MM.1S (cell line): ENCODE measurements at regions not wholly inside any gene's neighbourhood (a gene's known extent, or its start where the extent isn't known, plus 50 kb on each side); places are given as distances from the start of the nearest gene placed in this dataset.

ENCODE experiments used
- DNase-seq: peaks from one replicate; pipeline ENCODE4 v3.0.0-alpha.2; 2015
- H2AFZ ChIP-seq: fragments of 300-600 bp; sonication (generic); 2 replicates; pipeline ENCODE4 v1.6.0; 2016; ENCODE audit warnings: antibody characterized with exemption, low read length
- H3F3A ChIP-seq: fragments of 300-600 bp; sonication (generic); 2 replicates; pipeline ENCODE4 v1.6.1; 2016; ENCODE audit warnings: mild to moderate bottlenecking, antibody characterized with exemption, low read length, moderate library complexity, mixed read lengths; ENCODE audit not compliant: insufficient read depth
- H3K27ac ChIP-seq: fragments of 300-600 bp; sonication (generic); 2 replicates; pipeline ENCODE4 v1.5.1; 2016; ENCODE audit warnings: mild to moderate bottlenecking, low read length
- H3K27me3 ChIP-seq: fragments of 300-600 bp; sonication (generic); replicated peaks from 2 replicates; pipeline ENCODE4 v1.6.0; 2016; ENCODE audit warnings: low read length; ENCODE audit not compliant: insufficient read depth
- H3K36me3 ChIP-seq: fragments of 300-600 bp; sonication (generic); replicated peaks from 2 replicates; pipeline ENCODE4 v1.6.1; 2016; ENCODE audit warnings: mild to moderate bottlenecking, low read length, mixed read lengths; ENCODE audit not compliant: insufficient read depth
- H3K4me1 ChIP-seq: fragments of 300-600 bp; sonication (generic); 2 replicates; pipeline ENCODE4 v1.6.1; 2016; ENCODE audit warnings: low read length, mixed read lengths
- H3K4me2 ChIP-seq: fragments of 300-600 bp; sonication (generic); 2 replicates; pipeline ENCODE4 v1.6.0; 2016; ENCODE audit warnings: low read depth, low read length
- H3K4me3 ChIP-seq: fragments of 300-600 bp; sonication (generic); 2 replicates; pipeline ENCODE4 v1.5.1; 2016; ENCODE audit warnings: low read length, mixed read lengths
- H3K79me2 ChIP-seq: fragments of 300-600 bp; sonication (generic); 2 replicates; pipeline ENCODE4 v1.6.1; 2016; ENCODE audit warnings: mixed run types, low read length, mixed read lengths
- H3K9ac ChIP-seq: fragments of 300-600 bp; sonication (generic); 2 replicates; pipeline ENCODE4 v1.6.1; 2016; ENCODE audit warnings: low read length, mixed read lengths
- H3K9me2 ChIP-seq: fragments of 300-600 bp; sonication (generic); replicated peaks from 2 replicates; pipeline ENCODE4 v1.6.1; 2016; ENCODE audit warnings: mild to moderate bottlenecking, low read length, mixed read lengths; ENCODE audit not compliant: insufficient read depth
- H3K9me3 ChIP-seq: fragments of 300-600 bp; sonication (generic); replicated peaks from 2 replicates; pipeline ENCODE4 v1.6.1; 2016; ENCODE audit warnings: mild to moderate bottlenecking, low read length, mixed read lengths; ENCODE audit not compliant: insufficient read depth
- H4K20me1 ChIP-seq: fragments of 300-600 bp; sonication (generic); 2 replicates; pipeline ENCODE4 v1.6.1; 2016; ENCODE audit warnings: mild to moderate bottlenecking, low read length, moderate library complexity, mixed read lengths; ENCODE audit not compliant: insufficient read depth
- EZH2 ChIP-seq: fragments of 300-600 bp; sonication (generic); optimal IDR thresholded peaks from 2 replicates; pipeline ENCODE3; 2017; ENCODE audit warnings: low read depth, mild to moderate bottlenecking, antibody characterized with exemption, low read length, mixed read lengths
- EZH2phosphoT487 ChIP-seq: fragments of 300-600 bp; sonication (generic); IDR thresholded peaks from 2 replicates; pipeline ENCODE4 v1.6.1; 2018; ENCODE audit warnings: antibody characterized with exemption, low read length
- TF ChIP-seq, protein P1 (sequence below): fragments of 300-600 bp; sonication (generic); IDR thresholded peaks from 2 replicates; pipeline ENCODE4 v1.5.1; 2016; ENCODE audit warnings: antibody characterized with exemption, low read length, mixed read lengths

DNA sequence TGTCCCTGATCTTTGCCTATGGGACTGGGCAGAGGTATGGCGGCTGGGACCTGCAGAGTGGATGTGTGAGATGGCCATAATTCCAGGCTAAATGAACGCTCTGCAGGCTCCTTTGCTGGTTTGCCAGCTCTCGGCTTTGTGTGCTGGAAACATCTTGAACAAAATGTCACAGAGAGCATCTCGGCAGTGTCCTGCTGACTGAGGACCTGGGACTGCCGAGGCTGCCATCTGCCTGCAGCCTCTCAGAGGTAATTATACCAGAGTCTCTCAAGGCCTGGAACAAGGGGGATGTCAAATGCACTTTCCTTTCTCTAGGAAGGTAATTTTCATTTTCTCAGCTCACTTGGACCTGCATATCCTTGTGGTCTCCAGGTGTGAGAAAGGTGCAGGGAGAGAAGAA is 354.2 kb downstream of the PDCD6IP start:
- no peaks in the 10 kb centered on the region for H3F3A ChIP-seq
- H3K4me2 ChIP-seq = no peak overlapping the region
- no peak for TF ChIP-seq EZH2phosphoT487
- H3K4me1 ChIP-seq = no peaks in the 10 kb centered on the region
- no peaks in the 10 kb centered on the region for H3K36me3 ChIP-seq
- H4K20me1 ChIP-seq = no peaks in the 10 kb centered on the region
- H3K79me2 ChIP-seq = no peaks in the 10 kb centered on the region
- H3K4me3 ChIP-seq = no peak overlapping the region
- no peak overlapping the region for H2AFZ ChIP-seq
- H3K9me2 ChIP-seq = no peaks in the 10 kb centered on the region
- no peak for DNase-seq
- H3K27ac ChIP-seq = no peak overlapping the region
- no peaks in the 10 kb centered on the region for H3K27me3 ChIP-seq
- no peak overlapping the region for H3K9ac ChIP-seq
- H3K9me3 ChIP-seq = no peaks in the 10 kb centered on the region

DNA sequence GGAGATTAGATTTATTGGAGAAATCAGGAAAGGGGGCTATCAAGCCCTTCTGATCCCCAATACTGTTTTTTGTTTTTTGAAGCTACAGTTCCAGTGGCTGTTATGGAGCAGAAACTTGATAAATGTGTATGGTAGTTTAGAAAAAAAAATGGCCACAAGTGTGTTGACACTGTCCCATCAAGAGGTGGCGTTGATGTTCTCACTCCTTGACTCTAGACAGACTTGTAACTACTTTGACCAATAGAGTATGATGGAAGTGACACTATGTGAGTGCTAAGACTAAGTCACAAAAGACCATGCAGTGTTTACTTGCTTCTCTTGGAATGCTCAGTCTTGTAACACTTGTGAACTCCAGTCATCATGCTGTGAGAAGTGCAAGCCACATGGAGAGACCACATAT is 356.7 kb downstream of the PDCD6IP start:
- Histone ChIP-seq H2AFZ (no peak overlapping the region), H3K36me3 (no peaks in the 10 kb centered on the region), H3F3A (no peaks in the 10 kb centered on the region)

DNA sequence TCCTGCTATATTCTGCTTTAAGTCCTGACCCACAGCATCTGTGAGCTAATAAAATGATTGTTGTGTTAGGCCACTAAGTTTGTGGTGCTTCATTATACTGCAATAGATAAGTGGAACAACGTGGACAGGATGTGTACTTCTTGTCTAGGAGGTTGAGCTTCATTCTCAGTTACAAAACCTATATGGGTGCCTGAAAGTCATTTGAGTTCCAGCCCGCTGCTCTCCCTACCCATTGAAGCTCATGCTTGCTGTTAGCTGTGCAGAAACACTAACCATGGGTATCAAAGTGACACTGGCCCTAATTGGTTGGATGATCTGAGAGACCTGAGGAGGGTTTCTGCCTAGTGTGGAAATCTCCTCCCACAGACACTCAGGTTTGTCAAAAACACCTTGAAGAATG is 357.2 kb downstream of the PDCD6IP start:
- no peaks in the 10 kb centered on the region for H3K36me3 ChIP-seq
- TF ChIP-seq EZH2 = no peak
- TF ChIP-seq, protein P1, sequence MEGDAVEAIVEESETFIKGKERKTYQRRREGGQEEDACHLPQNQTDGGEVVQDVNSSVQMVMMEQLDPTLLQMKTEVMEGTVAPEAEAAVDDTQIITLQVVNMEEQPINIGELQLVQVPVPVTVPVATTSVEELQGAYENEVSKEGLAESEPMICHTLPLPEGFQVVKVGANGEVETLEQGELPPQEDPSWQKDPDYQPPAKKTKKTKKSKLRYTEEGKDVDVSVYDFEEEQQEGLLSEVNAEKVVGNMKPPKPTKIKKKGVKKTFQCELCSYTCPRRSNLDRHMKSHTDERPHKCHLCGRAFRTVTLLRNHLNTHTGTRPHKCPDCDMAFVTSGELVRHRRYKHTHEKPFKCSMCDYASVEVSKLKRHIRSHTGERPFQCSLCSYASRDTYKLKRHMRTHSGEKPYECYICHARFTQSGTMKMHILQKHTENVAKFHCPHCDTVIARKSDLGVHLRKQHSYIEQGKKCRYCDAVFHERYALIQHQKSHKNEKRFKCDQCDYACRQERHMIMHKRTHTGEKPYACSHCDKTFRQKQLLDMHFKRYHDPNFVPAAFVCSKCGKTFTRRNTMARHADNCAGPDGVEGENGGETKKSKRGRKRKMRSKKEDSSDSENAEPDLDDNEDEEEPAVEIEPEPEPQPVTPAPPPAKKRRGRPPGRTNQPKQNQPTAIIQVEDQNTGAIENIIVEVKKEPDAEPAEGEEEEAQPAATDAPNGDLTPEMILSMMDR = no peak
- no peak for TF ChIP-seq EZH2phosphoT487
- DNase-seq = no peak
- H3K4me2 ChIP-seq = no peak overlapping the region
- H3K9me2 ChIP-seq = no peaks in the 10 kb centered on the region
- no peaks in the 10 kb centered on the region for H4K20me1 ChIP-seq
- no peaks in the 10 kb centered on the region for H3K4me1 ChIP-seq
- H3K4me3 ChIP-seq = no peak overlapping the region
- H3K27me3 ChIP-seq = no peaks in the 10 kb centered on the region
- H2AFZ ChIP-seq = no peak overlapping the region
- H3K79me2 ChIP-seq = no peaks in the 10 kb centered on the region
- H3K9ac ChIP-seq = no peak overlapping the region
- H3K27ac ChIP-seq = no peak overlapping the region
- no peaks in the 10 kb centered on the region for H3F3A ChIP-seq
- no peaks in the 10 kb centered on the region for H3K9me3 ChIP-seq

More for the DNA sequence above, 356.7 kb downstream of the PDCD6IP start:
- TF ChIP-seq EZH2phosphoT487 (no peak), EZH2 (no peak)
- TF ChIP-seq, protein P1 = no peak
- DNase-seq = no peak
- no peak overlapping the region for H3K4me2 ChIP-seq
- H3K4me3 ChIP-seq = no peak overlapping the region
- H3K9me2 ChIP-seq = no peaks in the 10 kb centered on the region
- H3K9me3 ChIP-seq = no peaks in the 10 kb centered on the region
- H3K27ac ChIP-seq = no peak overlapping the region
- no peaks in the 10 kb centered on the region for H3K79me2 ChIP-seq
- no peaks in the 10 kb centered on the region for H3K4me1 ChIP-seq
- H4K20me1 ChIP-seq = no peaks in the 10 kb centered on the region
- no peak overlapping the region for H3K9ac ChIP-seq
- H3K27me3 ChIP-seq = no peaks in the 10 kb centered on the region

DNA sequence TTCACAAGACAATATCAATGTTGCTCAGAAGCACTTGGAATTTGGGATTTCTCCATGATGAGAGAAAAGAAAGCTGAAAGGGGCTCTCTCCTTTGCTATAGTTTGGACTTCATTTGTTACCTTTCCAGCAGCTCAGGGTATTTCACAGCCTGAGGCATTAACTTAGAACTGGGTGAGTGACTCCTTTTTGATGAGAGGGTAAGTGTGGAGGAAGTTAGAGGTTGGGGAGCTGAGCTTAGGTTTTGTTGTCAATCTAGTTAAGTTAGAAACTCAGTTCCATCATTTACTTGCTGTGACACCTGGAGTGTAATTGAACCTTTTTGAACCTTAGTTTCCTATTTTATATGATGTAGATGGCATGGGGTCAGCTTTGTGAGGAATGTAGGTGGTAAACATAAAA is 359.1 kb downstream of the PDCD6IP start:
- Histone ChIP-seq H3K36me3 (no peaks in the 10 kb centered on the region), H2AFZ (no peak overlapping the region)

More for the DNA sequence above, 359.1 kb downstream of the PDCD6IP start:
- H3K9me2 ChIP-seq = no peaks in the 10 kb centered on the region
- no peaks in the 10 kb centered on the region for H3K79me2 ChIP-seq
- H3F3A ChIP-seq = no peaks in the 10 kb centered on the region
- H3K9ac ChIP-seq = no peak overlapping the region
- no peak overlapping the region for H3K4me2 ChIP-seq
- no peaks in the 10 kb centered on the region for H3K27me3 ChIP-seq
- no peak overlapping the region for H3K4me3 ChIP-seq
- no peak for DNase-seq
- no peaks in the 10 kb centered on the region for H3K9me3 ChIP-seq
- TF ChIP-seq EZH2phosphoT487 (no peak), EZH2 (no peak)
- TF ChIP-seq, protein P1 = no peak
- H4K20me1 ChIP-seq = no peaks in the 10 kb centered on the region
- H3K27ac ChIP-seq = no peak overlapping the region
- H3K4me1 ChIP-seq = no peaks in the 10 kb centered on the region
